ENCODE measurements at regions not wholly inside any gene's neighbourhood (a gene's known extent, or its start where the extent isn't known, plus 50 kb on each side); places are given as distances from the start of the nearest gene placed in this dataset.

- no peak for TF ChIP-seq ZNF331 (CRISPR knock-in tag; IDR thresholded peaks at IDR 0.05; ENCODE audit: low read depth)
- TF ChIP-seq STAT1 (IDR thresholded peaks at IDR 0.05; ENCODE audit: unreplicated experiment) = no peak
- TF ChIP-seq EZH2 (IDR thresholded peaks at IDR 0.05; ENCODE audit: low read depth, unreplicated experiment) = no peak
- no peak for TF ChIP-seq POLR2AphosphoS5 (IDR thresholded peaks at IDR 0.05; ENCODE audit: low read depth)
- TF ChIP-seq ETS1 (IDR thresholded peaks at IDR 0.05) = no peak
- TF ChIP-seq REST (IDR thresholded peaks at IDR 0.05; ENCODE audit: unreplicated experiment) = no peak
- TF ChIP-seq JUNB (IDR thresholded peaks at IDR 0.05; ENCODE audit: unreplicated experiment) = no peak
- no peak for TF ChIP-seq NANOG (IDR thresholded peaks at IDR 0.05; ENCODE audit: borderline replicate concordance)
These were observed 104.1 kb upstream of the NIPBL start (continued) for GRCh38 chr5:36772276-36773140.

- no peak overlapping the region for H3K4me3 ChIP-seq
- H2AFZ ChIP-seq = 0 out of 2 replicates have a peak overlapping the region, but pooled peaks have one; percentile 0
These were observed 99.3 kb upstream of the NIPBL start for GRCh38 chr5:36777105-36777757.

More at GRCh38 chr5:36777105-36777757, 99.3 kb upstream of the NIPBL start:
- Mint-ChIP-seq H3K27ac (no peak overlapping the region), H3K9me3 (peaks cover 3% of the 10 kb centered on the region; the same call in 2 of the 3 replicates), H3K36me3 (ENCODE audit: low read depth) (0 out of 3 replicates have a peak, but pooled peaks cover 3% of the 10 kb centered on the region), H3K27me3 (ENCODE audit: insufficient read depth, low read depth, poor library complexity) (peaks cover 4% of the 10 kb centered on the region), H3K4me3 (no peak overlapping the region), H3K4me1 (0 out of 3 replicates have a peak, but pooled peaks cover 4% of the 10 kb centered on the region)
- TF ChIP-seq STAT1 (IDR thresholded peaks at IDR 0.05; ENCODE audit: unreplicated experiment) (no peak), ZNF114 (CRISPR knock-in tag; IDR thresholded peaks at IDR 0.05) (no peak), ZNF331 (CRISPR knock-in tag; IDR thresholded peaks at IDR 0.05; ENCODE audit: low read depth) (no peak), ETS1 (IDR thresholded peaks at IDR 0.05) (no peak), REST (IDR thresholded peaks at IDR 0.05; ENCODE audit: unreplicated experiment) (no peak), CTCF (conservative IDR thresholded peaks at IDR 0.05; ENCODE audit: low read depth in 2 of 2) (peak; percentile 61 to 74), EZH2 (IDR thresholded peaks at IDR 0.05; ENCODE audit: low read depth, unreplicated experiment) (no peak)
- no peaks in the 10 kb centered on the region for H3K27me3 ChIP-seq (ENCODE audit: insufficient read depth)
- H3F3A ChIP-seq (replicated peaks; ENCODE audit: low read depth) = no peaks in the 10 kb centered on the region
- DNase-seq (ENCODE audit: low spot score) = peak; percentile 86
- no peak overlapping the region for H3K4me2 ChIP-seq
- no peaks in the 10 kb centered on the region for H3K36me3 ChIP-seq (ENCODE audit: insufficient read depth)
- H3K4me1 ChIP-seq (ENCODE audit: insufficient read depth) = no peaks in the 10 kb centered on the region
- no peaks in the 10 kb centered on the region for H4K20me1 ChIP-seq (replicated peaks; ENCODE audit: insufficient read depth)
- H3K27ac ChIP-seq (ENCODE audit: low read depth) = no peak overlapping the region
- no peaks in the 10 kb centered on the region for H3K79me2 ChIP-seq (replicated peaks; ENCODE audit: insufficient read depth)
- H3K9me2 ChIP-seq (ENCODE audit: insufficient read depth) = no peaks in the 10 kb centered on the region
- ATAC-seq = peak; percentile 99
